ENCODE measurements at regions not wholly inside any gene's neighbourhood (a gene's known extent, or its start where the extent isn't known, plus 50 kb on each side); places are given as distances from the start of the nearest gene placed in this dataset.

DNA sequence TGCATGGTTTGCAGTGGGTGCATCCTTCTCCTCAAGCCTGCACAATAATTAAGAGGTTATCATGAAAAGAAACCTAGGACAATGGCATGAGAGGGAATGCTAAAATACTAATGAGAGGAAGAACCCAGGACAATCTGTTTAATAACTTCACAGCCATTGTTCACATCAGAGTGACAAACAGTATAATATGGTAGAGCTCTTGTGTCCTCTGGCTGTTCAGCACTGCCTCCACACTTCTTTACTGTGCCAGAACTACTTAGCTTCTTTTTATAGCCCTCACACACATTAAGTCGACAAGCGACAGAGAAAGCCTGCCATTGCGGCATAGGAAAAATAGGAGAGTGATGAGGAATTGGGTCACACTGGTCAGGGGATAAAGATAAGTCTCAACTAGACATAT, 65.0 kb upstream of the MEIS2 start:
- no peak for DNase-seq

GRCh38 chr15:37166402-37166801, 66.1 kb upstream of the MEIS2 start:
- no peak for DNase-seq

DNA sequence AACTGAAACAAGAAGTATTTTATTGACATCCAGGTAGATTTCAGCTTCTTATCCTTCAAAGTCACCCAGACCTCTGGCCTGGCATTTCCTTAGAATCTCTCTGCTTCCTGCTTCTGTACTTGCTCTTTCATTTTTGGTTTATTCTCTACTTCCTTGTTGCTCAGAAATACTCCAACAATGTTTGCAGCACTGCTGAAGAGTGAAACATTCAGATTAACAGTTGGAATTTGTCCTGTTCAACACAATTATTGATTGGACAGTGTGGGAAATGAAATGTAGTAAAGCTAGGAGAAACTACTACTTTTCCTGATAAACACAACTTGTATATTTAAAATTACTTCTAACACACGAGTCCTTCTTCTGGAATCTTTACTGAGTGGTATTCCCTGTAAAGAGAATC, 81.0 kb upstream of the MEIS2 start:
- no peak for DNase-seq

DNA sequence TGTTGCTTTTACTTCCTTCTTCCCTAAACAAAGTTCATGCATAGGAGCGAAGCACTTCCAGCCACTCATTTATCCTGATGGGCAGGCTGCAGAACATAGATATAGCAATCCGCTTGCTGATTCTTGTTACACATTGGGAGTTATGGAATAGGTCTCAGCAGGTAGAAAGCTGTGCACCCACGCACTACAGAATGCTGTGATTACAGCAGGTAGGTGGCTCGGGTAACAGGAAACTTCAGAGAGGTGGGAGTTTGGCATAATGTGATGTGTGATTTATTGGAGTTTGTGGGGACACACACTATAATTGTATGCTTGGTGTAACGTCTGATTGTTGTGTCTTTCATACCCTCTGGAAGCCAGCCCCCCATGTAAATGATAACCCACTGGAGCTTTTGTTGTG, 99.2 kb upstream of the MEIS2 start:
- DNase-seq, result no peak

DNA sequence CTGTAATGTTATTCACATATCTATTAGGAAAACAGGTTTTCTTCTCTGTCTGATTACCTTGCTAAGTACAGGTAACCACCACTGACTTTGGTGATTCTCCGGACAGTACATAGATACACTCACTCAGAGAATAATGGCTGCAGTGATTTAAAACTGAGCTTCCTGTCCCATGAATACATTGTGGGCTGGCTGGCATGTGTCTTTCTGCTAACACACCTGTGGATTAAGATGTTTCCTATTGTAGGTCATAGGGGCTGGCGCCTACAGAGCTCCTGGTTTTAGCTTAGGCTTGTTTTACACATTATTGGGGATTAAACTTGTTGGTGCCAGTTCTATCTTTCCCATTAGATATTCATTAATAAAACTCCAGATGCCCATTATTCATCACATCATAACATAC, 102.7 kb upstream of the MEIS2 start:
- DNase-seq, result no peak

DNA sequence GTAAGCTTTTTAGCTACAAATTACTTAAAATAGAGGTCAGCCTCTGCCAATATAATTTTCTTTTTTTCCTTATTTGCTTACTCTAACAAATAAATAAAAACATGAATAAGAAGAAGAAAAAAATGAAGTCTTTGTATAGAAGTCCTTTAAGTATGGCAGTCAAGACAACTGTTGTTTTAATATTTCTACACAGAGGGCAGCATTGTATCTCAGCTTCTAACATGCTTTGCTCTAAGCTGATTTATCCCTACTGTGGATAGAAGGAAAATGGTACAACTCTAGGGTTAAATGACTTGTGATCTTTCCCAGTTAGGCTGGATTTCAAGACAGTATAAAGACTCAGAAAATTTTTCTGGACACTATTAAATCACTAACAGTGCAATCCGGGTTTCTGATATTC, 104.3 kb upstream of the MEIS2 start:
- no peak for DNase-seq

DNA sequence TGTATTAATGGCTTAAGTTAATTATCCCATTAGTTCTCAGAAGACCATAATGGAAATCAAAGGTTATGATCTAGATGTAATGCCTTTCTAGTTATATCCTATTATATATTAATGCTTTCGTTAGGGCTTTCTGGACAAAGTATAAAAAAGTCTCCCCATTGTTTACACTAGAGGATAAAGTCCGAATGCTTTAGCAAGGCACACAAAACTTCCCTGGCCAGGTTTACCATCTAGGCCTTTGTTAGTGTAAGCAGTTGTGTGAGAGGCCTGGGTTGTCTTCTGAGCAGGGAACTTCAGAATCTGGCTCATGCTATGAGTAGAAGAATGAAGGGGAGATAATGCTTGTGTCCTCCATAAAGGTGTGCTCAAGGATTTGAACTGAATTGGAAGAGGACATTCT, 106.3 kb upstream of the MEIS2 start:
- no peak for DNase-seq

DNA sequence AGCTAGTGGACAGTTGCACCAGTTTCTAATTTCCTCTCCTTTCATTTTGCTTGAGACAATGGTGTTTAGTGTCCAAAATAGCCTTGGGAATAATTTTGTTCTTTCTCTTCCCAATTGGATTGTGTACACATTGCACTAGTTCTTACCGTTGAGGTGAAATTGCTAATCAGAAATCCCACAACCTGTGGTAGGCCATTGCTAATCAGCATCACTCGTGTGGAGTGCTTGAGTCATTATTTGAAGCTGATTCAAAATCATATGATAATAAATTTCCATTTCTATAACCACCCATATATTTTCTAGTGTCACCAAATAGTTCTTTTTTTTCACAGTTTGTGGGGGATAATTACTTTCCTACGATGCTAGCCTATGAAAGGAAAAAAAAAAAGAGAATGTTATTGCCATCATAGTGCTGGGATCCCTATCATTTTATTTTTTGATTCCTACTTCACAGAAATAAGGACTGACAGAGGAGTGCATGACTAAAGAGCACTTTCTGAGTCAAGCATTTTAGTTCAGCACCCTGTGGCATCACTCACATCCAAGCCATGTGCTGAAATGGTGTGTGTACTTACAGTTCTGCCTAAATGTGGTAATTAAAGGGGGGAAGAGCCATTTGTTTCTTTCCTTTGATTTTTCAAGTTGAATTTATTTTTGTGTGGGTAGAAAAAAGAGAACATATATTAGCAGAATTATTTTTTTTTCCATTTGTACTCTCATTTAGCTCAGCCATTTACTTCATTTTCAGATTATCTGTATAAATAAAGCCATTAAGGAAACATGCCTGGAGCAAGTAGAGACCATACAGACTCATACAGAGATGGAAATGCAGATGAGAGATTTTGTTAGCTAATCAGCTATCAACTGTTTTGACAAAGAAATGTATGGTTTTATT, 108.0 kb upstream of the MEIS2 start:
- no peak for DNase-seq

DNA sequence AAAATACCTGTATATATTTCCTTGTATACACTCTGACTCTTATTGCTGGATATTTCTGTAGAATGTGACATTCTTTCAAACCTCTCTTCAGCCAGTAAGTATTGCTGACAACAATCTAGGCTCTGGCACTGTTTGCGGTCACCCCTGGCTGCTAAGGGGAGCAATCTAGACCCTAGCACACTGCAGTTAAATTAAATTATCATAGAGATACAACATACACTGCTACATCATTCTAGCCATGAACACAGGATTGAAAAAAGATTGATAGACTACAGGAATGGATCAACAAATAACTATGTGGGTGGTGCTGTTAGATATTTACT, 108.7 kb upstream of the MEIS2 start:
- no peak for DNase-seq

DNA sequence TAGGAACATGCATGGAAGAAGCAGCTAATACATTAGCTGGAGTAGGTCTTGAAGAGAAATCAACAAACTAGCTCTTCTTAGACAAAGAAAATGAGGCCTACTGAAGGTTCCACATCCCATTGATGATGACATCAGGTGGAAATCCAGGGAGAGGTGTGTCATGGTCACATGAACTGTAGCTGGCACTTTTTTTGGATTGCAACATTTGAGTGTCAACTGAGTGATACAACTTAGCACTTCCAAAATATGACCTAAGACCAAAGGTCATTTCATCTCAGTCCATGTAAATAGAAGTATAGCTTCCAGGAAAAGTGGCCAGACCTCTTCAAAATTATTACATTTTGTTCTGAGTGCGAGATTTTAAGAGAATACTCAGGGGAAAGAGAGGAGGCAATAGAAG, 117.2 kb upstream of the MEIS2 start:
- DNase-seq, result no peak

GRCh38 chr15:37218351-37218916, 118.1 kb upstream of the MEIS2 start:
- no peak for DNase-seq

GRCh38 chr15:37219211-37219701, 118.9 kb upstream of the MEIS2 start:
- no peak for DNase-seq

GRCh38 chr15:37220949-37221670, 120.8 kb upstream of the MEIS2 start:
- no peak for DNase-seq

- DNase-seq, result no peak
Measured at GRCh38 chr15:37221671-37222145, 121.4 kb upstream of the MEIS2 start.

- DNase-seq, result no peak
Measured at GRCh38 chr15:37223089-37223488, 122.7 kb upstream of the MEIS2 start.

- DNase-seq, result no peak
Measured at GRCh38 chr15:37229855-37230619, 129.7 kb upstream of the MEIS2 start.

- DNase-seq, result no peak
Measured at GRCh38 chr15:37245358-37245757, 145.0 kb upstream of the MEIS2 start.

GRCh38 chr15:37246065-37246464, 145.7 kb upstream of the MEIS2 start:
- DNase-seq, result no peak

GRCh38 chr15:37246856-37247255, 146.5 kb upstream of the MEIS2 start:
- no peak for DNase-seq

- no peak for DNase-seq
Measured at GRCh38 chr15:37249249-37249648, 148.9 kb upstream of the MEIS2 start.

DNA sequence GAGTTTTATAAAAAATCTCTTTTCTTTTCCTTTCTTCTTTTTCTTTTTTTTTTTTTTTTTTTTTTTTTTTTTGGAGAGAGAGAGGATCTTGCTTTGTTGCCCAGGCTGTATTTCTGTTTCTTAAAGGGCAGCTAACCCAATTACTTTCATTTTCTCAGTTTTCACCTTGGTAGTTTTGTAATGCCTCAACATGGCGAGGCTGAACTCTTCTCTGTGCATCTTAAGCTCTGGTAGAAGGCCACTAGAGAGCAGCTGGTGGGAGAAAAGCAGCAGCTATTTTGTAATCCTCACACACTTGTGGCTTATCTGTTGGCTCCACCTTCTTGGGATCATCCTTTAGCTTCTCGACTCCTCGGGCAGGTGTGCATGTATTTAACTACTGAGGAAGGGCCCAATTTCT, 152.2 kb upstream of the MEIS2 start:
- DNase-seq, result no peak

GRCh38 chr15:37253877-37254276, 153.5 kb upstream of the MEIS2 start:
- no peak for DNase-seq

DNA sequence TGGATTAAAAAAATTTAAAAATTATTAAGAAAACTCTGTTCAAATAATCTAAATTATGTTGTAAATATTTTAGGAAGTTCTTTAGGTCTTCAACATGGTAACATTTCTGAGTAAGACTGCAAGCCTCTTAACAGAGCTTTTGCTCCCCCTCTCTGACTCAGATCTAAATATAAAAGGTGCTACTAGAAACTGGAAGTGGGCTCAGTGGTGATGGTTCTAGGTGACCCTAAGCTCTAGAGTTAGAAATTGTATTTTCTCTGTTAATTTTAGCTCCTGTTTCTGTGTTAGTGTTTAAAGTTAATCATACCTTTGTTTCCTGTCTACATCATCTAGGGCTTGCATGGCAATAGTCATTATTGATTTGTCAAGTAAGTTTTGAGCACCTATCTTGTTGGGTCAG, 159.9 kb upstream of the MEIS2 start:
- DNase-seq, result no peak

Data from NCI-H774 (cell line).